ENCODE measurements at regions not wholly inside any gene's neighbourhood (a gene's known extent, or its start where the extent isn't known, plus 50 kb on each side); places are given as distances from the start of the nearest gene placed in this dataset.

DNA sequence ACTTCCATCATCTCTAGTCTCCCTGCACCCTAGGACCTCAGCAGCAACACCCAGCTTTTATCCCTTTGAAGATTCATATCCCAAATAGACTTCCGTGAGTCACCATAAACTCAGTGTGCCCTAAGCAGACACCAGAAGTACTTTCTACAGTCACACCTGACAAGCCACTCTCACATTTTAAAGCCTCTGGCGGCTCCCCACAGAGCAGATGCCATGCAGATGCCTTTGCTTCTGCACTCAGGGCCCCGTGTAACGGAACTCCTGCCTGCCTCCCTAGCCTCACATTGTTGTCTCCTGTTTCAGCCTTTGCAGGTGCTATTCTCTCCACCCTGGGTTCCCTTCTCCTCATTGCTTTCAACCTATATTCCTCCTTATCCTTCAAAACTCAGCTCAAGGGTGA lies 155.5 kb upstream of the SLC24A5 start:
- no peak for DNase-seq (ENCODE audit: low read depth)
- TF ChIP-seq, protein P1, sequence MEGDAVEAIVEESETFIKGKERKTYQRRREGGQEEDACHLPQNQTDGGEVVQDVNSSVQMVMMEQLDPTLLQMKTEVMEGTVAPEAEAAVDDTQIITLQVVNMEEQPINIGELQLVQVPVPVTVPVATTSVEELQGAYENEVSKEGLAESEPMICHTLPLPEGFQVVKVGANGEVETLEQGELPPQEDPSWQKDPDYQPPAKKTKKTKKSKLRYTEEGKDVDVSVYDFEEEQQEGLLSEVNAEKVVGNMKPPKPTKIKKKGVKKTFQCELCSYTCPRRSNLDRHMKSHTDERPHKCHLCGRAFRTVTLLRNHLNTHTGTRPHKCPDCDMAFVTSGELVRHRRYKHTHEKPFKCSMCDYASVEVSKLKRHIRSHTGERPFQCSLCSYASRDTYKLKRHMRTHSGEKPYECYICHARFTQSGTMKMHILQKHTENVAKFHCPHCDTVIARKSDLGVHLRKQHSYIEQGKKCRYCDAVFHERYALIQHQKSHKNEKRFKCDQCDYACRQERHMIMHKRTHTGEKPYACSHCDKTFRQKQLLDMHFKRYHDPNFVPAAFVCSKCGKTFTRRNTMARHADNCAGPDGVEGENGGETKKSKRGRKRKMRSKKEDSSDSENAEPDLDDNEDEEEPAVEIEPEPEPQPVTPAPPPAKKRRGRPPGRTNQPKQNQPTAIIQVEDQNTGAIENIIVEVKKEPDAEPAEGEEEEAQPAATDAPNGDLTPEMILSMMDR (IDR thresholded peaks at IDR 0.05; ENCODE audit: insufficient read depth, low read depth, low read length, missing control alignments) = no peak
- H3K4me3 ChIP-seq (ENCODE audit: low read depth, low read length) = no peak overlapping the region

DNA sequence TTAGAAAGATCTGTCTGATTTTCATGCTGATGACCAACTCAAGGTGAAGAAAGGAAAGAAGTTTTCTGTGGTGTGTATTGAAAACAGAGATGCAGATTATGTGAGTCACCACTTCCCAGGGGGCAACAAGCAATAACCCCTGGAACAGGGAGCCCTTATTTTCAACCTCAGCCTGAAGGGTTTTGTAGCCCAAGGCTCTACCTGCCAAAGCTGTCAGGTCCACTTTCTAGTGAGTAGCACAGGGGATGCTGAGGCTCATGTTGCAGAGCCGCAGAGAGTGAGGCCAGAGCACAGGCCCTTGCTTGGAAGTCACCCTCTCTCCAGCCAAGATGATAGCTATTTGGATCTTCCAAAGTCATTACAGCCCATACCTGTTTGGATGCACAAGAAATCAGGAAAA lies 152.2 kb upstream of the SLC24A5 start:
- no peak overlapping the region for H3K4me3 ChIP-seq (ENCODE audit: low read depth, low read length)
- no peak for DNase-seq (ENCODE audit: low read depth)
- TF ChIP-seq, protein P1 (IDR thresholded peaks at IDR 0.05; ENCODE audit: insufficient read depth, low read depth, low read length, missing control alignments) = no peak

DNA sequence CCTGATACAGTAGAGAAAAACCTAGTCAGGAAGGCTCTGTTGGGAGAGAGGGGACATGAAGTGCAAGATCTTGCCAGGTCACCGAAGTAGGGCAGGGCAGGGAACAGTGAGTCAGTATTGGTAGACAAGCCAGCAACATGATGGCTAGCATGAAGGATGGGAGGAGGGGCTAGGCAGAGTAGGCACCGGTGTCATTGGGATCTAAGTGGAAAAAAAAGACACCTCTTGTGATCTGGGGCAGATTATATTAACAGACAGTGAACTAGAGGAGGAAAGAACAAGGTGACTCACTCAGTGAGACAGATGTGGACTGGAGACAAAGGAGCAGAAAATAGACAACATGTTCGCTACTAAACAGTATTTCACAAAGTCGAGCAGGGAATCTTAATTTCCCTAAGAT lies 149.2 kb upstream of the SLC24A5 start:
- no peak overlapping the region for H3K4me3 ChIP-seq (ENCODE audit: low read depth, low read length)
- no peak for DNase-seq (ENCODE audit: low read depth)
- TF ChIP-seq, protein P1 (IDR thresholded peaks at IDR 0.05; ENCODE audit: insufficient read depth, low read depth, low read length, missing control alignments) = no peak

DNA sequence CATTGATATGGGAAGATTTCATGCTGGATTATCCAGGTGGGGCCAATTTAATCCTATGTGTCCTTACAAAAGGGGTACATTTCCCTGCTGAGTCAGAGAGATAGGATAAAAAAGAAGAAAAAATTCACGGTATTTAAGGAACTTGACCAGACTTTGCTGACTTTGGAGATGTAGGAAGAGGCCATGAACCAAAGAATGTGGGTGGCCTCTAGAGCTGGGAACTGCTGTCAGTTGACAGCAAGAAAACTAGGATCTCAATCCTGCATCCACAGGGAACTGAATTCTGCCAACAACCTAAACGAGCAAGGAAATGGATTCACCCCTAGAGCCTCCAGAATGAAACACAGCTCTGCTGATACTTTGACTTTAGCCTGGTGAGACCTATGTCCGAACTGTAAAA lies 148.1 kb upstream of the SLC24A5 start:
- DNase-seq (ENCODE audit: low read depth) = no peak
- TF ChIP-seq, protein P1 (IDR thresholded peaks at IDR 0.05; ENCODE audit: insufficient read depth, low read depth, low read length, missing control alignments) = no peak
- H3K4me3 ChIP-seq (ENCODE audit: low read depth, low read length) = no peak overlapping the region

DNA sequence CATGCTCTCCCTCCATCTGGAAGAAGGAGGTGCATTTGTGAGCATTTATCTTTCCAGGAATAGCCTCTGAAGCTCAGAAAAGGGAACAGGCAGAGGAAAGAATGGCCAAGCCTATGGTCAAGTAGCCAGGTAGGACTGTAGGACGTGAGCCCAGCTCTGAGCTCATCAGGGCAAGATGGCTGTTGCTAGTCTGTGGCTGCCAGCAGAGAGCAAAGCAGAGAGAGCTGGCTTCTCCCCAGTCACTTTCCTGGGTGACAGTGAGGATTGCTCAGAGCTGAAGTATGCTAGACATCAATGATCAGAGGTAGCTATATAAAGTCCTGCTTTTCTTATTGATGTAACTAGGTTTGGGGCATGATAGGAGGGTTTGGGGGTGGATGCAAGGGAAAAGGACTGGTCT lies 146.1 kb upstream of the SLC24A5 start:
- TF ChIP-seq, protein P1 (IDR thresholded peaks at IDR 0.05; ENCODE audit: insufficient read depth, low read depth, low read length, missing control alignments) = no peak
- H3K4me3 ChIP-seq (ENCODE audit: low read depth, low read length) = no peak overlapping the region
- DNase-seq (ENCODE audit: low read depth) = no peak

DNA sequence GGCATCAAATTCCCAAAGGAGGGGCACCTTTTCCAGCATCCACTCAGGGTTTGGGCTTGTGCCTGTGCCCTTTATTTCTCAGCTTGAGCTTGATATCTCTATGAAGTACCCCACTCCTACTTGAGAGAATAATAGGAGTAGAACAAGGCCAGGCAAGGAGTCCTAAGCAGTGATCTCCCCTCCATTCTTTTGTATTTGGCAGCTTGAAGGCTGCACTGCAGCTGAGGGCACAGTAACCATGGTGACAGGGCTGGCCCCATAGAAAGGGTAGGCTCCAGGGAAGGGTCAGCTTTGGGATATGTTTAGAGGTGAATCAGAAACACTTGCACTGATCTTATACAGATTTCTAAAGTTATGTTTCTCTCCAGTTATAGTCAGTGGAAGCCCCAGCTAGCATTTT lies 145.4 kb upstream of the SLC24A5 start:
- no peak overlapping the region for H3K4me3 ChIP-seq (ENCODE audit: low read depth, low read length)
- TF ChIP-seq, protein P1 (IDR thresholded peaks at IDR 0.05; ENCODE audit: insufficient read depth, low read depth, low read length, missing control alignments) = no peak
- no peak for DNase-seq (ENCODE audit: low read depth)

DNA sequence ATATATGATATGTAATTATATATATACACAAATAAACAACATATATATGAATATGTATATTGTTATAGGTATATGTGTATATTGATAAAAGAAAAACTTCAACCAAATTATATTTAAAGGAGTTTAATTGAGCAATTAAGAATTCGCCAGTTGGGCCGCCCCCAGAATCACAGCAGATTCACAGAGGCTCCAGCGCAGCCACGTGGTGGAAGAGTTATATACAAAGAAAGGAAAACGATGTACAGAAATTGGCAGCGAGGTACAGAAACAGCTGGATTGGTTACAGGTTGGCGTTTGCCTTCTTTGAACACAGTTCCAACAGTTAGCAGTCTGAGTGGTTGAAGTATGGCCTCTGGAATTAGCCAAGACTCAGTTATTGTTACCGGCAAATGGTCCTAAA lies 137.3 kb upstream of the SLC24A5 start:
- no peak for DNase-seq (ENCODE audit: low read depth)
- TF ChIP-seq, protein P1 (IDR thresholded peaks at IDR 0.05; ENCODE audit: insufficient read depth, low read depth, low read length, missing control alignments) = no peak

More for the DNA sequence above, 137.3 kb upstream of the SLC24A5 start:
- no peak overlapping the region for H3K4me3 ChIP-seq (ENCODE audit: low read depth, low read length)
